Osteoblast (primary cell): ENCODE measurements at regions not wholly inside any gene's neighbourhood (a gene's known extent, or its start where the extent isn't known, plus 50 kb on each side); places are given as distances from the start of the nearest gene placed in this dataset.

ENCODE experiments used
- DNase-seq: peaks from one replicate; pipeline ENCODE4 v3.0.0; 2011; ENCODE audit warnings: low spot score, mixed read lengths; ENCODE audit not compliant: insufficient read length; ENCODE audit errors: missing footprints
- H2AFZ ChIP-seq: 2 replicates; pipeline ENCODE4 v1.6.0; 2011; ENCODE audit warnings: mild to moderate bottlenecking, low read length
- H3K27ac ChIP-seq: 2 replicates; pipeline ENCODE4 v1.5.1; 2011; ENCODE audit warnings: mild to moderate bottlenecking, low read depth, low read length, moderate library complexity
- H3K27me3 ChIP-seq: 2 replicates; pipeline ENCODE4 v1.6.0; 2012; ENCODE audit warnings: mild to moderate bottlenecking, control low read depth, inconsistent platforms, low read length, moderate library complexity; ENCODE audit not compliant: insufficient read depth
- H3K36me3 ChIP-seq: 2 replicates; pipeline ENCODE4 v1.5.1; 2011; ENCODE audit warnings: mild to moderate bottlenecking, low read length, control low read depth, moderate library complexity; ENCODE audit not compliant: insufficient read depth
- H3K4me1 ChIP-seq: 2 replicates; pipeline ENCODE4 v1.5.1; 2011; ENCODE audit warnings: mild to moderate bottlenecking, low read length, control low read depth, moderate library complexity; ENCODE audit not compliant: insufficient read depth
- H3K4me2 ChIP-seq: 2 replicates; pipeline ENCODE4 v1.6.0; 2011; ENCODE audit warnings: mild to moderate bottlenecking, low read length; ENCODE audit not compliant: insufficient read depth
- H3K4me3 ChIP-seq: fragments of 200-600 bp; sonication (generic); 3 replicates; pipeline ENCODE4 v1.5.1; 2012; ENCODE audit warnings: mild to moderate bottlenecking, low read length, inconsistent platforms; ENCODE audit not compliant: insufficient read depth
- H3K79me2 ChIP-seq: 2 replicates; pipeline ENCODE4 v1.6.0; 2012; ENCODE audit warnings: mild to moderate bottlenecking, low read length, control low read depth, inconsistent platforms; ENCODE audit not compliant: insufficient read depth
- H3K9me3 ChIP-seq: 2 replicates; pipeline ENCODE4 v1.5.1; 2011; ENCODE audit warnings: low read depth, low read length, control low read depth
- H4K20me1 ChIP-seq: 2 replicates; pipeline ENCODE4 v1.6.0; 2012; ENCODE audit warnings: mild to moderate bottlenecking, low read length, control low read depth; ENCODE audit not compliant: insufficient read depth
- TF ChIP-seq, protein P1 (sequence below): IDR thresholded peaks from 2 replicates; pipeline ENCODE4 v1.5.1; 2011; ENCODE audit warnings: mild to moderate bottlenecking, low read depth, low read length, moderate library complexity; ENCODE audit errors: extremely low read depth

DNA sequence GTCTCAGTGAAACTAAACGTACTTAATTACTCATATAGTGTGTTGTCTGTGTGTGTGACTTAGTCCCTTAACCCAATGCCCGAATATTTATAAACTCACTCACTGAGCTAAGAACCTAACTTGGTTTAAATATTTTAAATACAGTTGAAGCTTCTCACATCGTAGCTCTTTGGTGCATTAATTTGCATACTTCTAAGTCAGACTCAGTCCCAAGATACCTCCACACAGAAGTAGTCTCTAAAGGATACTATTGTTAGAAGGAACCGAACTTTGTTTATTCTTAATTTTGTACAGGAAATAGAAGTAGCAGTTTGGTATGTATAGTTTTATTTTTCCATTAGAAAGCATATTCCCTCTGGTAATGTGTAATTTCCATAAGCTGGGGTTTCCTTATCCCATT, 54.0 kb upstream of the NKAP start:
- Histone ChIP-seq H3K4me3 (no peak overlapping the region), H3K4me2 (no peak overlapping the region), H4K20me1 (no peaks in the 10 kb centered on the region), H3K27me3 (peaks cover 73% of the 10 kb centered on the region), H3K4me1 (no peaks in the 10 kb centered on the region), H3K9me3 (no peaks in the 10 kb centered on the region), H3K36me3 (no peaks in the 10 kb centered on the region), H3K79me2 (no peaks in the 10 kb centered on the region), H3K27ac (no peak overlapping the region), H2AFZ (no peak overlapping the region)
- DNase-seq: no peak
- TF ChIP-seq, protein P1, sequence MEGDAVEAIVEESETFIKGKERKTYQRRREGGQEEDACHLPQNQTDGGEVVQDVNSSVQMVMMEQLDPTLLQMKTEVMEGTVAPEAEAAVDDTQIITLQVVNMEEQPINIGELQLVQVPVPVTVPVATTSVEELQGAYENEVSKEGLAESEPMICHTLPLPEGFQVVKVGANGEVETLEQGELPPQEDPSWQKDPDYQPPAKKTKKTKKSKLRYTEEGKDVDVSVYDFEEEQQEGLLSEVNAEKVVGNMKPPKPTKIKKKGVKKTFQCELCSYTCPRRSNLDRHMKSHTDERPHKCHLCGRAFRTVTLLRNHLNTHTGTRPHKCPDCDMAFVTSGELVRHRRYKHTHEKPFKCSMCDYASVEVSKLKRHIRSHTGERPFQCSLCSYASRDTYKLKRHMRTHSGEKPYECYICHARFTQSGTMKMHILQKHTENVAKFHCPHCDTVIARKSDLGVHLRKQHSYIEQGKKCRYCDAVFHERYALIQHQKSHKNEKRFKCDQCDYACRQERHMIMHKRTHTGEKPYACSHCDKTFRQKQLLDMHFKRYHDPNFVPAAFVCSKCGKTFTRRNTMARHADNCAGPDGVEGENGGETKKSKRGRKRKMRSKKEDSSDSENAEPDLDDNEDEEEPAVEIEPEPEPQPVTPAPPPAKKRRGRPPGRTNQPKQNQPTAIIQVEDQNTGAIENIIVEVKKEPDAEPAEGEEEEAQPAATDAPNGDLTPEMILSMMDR: no peak

DNA sequence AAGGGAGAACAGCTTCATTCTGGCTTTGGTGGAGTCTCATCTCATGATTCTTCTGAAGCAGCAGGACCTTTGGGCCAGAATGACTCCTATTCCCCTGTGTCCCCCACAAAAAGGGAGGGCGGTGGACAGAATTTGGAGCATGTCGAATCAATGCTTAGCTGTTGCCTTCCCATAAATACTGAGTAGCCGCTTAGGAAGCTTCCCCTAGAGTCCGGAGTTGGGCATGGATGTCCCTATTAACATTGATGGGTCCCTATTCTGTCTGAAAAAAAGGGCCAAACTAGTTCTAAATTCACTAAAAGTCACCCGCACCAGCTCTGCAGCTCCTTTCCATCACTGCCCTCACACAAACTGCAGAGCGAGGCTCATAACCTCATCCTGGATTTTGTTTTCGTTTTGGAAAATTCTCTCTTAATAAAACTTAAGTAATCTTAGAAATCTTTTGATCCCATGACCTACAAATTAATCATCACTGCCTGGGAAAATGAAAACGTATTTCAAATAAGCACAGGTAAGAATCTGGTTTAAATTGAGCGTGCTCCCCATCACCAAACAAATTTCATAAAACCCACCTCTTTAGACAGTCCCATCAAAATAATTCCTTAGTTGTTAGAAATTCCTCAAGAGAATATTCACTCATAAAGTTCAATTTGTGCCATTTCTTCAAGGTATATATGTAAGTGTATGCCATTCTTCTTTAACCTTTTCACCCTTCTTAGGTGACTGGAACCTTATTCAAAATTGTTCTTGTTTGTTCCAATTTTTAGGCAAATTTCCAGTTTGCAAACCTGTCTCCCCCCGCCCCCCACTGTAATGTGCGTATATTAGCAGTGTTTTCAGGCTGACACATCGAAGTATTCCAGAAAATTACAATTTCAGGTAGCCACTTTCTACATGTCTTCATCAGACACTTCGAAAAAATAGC, 53.3 kb upstream of the NKAP start:
- H3K27me3 ChIP-seq: peaks cover 77% of the 10 kb centered on the region
- TF ChIP-seq, protein P1: no peak
- no peak for DNase-seq
- no peak overlapping the region for H2AFZ ChIP-seq
- no peak overlapping the region for H3K4me2 ChIP-seq
- no peak overlapping the region for H3K27ac ChIP-seq
- H3K4me1 ChIP-seq: no peaks in the 10 kb centered on the region
- H3K36me3 ChIP-seq: no peaks in the 10 kb centered on the region
- no peak overlapping the region for H3K4me3 ChIP-seq
- no peaks in the 10 kb centered on the region for H3K9me3 ChIP-seq
- H4K20me1 ChIP-seq: no peaks in the 10 kb centered on the region
- no peaks in the 10 kb centered on the region for H3K79me2 ChIP-seq

DNA sequence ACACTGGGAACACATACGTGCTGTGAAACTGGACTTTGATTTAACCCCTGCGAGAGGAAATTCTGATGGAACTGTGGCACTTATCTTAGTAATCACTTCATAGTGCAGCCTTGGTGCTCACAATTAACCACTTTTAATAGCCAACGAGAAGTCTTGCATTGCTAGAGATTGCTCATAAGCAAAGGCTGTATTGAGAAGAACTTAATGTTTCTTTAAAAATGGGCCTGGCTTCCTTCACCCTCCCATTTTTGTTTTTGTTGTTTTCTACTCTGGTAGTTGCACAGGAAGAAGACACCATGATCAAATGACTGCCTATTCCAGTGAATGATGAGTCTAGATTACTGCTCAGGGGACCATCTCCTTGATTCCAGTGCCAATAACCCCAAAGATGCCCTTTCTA, 52.5 kb upstream of the NKAP start:
- Histone ChIP-seq H3K27ac (no peak overlapping the region), H3K9me3 (no peaks in the 10 kb centered on the region), H3K36me3 (no peaks in the 10 kb centered on the region), H2AFZ (no peak overlapping the region), H4K20me1 (no peaks in the 10 kb centered on the region), H3K79me2 (no peaks in the 10 kb centered on the region), H3K4me3 (no peak overlapping the region), H3K27me3 (peaks cover 77% of the 10 kb centered on the region), H3K4me1 (no peaks in the 10 kb centered on the region), H3K4me2 (no peak overlapping the region)
- TF ChIP-seq, protein P1: no peak
- DNase-seq: no peak
